ENCODE measurements at regions not wholly inside any gene's neighbourhood (a gene's known extent, or its start where the extent isn't known, plus 50 kb on each side); places are given as distances from the start of the nearest gene placed in this dataset.
A peak's percentile ranks its signal among the peaks of the same experiment; 100 is the strongest.

DNA sequence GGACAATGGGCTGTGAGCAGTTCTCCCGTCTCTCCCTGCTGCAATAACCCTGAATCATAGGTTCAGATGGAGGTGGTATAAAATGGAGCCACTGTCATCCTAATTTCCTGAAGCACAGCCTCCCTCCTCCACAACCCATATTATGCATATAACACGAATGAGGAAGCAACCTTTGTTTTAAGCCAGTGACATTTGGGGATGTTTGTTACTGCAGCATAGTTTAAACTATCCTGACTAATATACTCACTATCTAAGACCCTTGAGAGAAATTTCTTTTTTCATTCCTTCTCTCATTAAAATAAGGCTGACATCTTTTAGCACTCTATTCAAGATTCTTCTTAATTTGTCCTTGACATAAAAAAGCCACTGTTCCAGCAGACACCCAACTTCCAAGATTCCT is 413.4 kb downstream of the SOX9 start:
- H3K4me1 ChIP-seq (ENCODE audit: insufficient read depth, low read length) = peaks cover 9% of the 10 kb centered on the region
- H3K36me3 ChIP-seq (ENCODE audit: insufficient read depth, low read length) = no peaks in the 10 kb centered on the region
- H3K27me3 ChIP-seq (ENCODE audit: insufficient read depth, low read length) = no peaks in the 10 kb centered on the region
- H3K4me3 ChIP-seq (ENCODE audit: low read length) = no peak overlapping the region
- no peak overlapping the region for H3K9ac ChIP-seq (ENCODE audit: low read depth, low read length)
- WGBS = 89% methylated on average over 2 of the region's 2 CpGs
- H3K27ac ChIP-seq (ENCODE audit: low read depth, low read length) = no peak overlapping the region
- 0 out of 2 replicates have a peak, but pooled peaks cover 4% of the 10 kb centered on the region for H3K9me3 ChIP-seq (ENCODE audit: insufficient read depth, low read depth, low read length)

DNA sequence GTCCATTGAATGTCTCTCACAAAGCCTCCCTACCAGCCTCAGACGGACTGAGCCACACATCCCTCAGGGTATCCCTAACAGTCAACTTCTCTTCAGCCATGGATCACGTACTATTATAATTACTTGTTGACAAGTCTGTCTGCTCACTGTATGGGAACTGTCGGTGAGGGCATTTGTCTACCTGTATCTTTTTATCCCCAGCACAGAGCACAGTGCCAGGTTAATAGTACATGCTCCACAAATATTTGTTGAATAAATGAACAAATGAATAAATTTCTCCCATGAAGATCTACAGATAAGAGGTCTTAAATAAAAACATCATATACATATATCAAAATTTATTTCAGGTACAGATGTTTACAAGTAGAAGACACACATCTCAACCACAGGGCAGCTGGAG is 414.0 kb downstream of the SOX9 start:
- no peaks in the 10 kb centered on the region for H3K27me3 ChIP-seq (ENCODE audit: insufficient read depth, low read length)
- H3K9me3 ChIP-seq (ENCODE audit: insufficient read depth, low read depth, low read length) = 0 out of 2 replicates have a peak, but pooled peaks cover 4% of the 10 kb centered on the region
- H3K9ac ChIP-seq (ENCODE audit: low read depth, low read length) = no peak overlapping the region
- H3K36me3 ChIP-seq (ENCODE audit: insufficient read depth, low read length) = no peaks in the 10 kb centered on the region
- WGBS = 95% methylated on average over 3 of the region's 3 CpGs
- no peak overlapping the region for H3K4me3 ChIP-seq (ENCODE audit: low read length)
- peaks cover 14% of the 10 kb centered on the region for H3K4me1 ChIP-seq (ENCODE audit: insufficient read depth, low read length)
- no peak overlapping the region for H3K27ac ChIP-seq (ENCODE audit: low read depth, low read length)

DNA sequence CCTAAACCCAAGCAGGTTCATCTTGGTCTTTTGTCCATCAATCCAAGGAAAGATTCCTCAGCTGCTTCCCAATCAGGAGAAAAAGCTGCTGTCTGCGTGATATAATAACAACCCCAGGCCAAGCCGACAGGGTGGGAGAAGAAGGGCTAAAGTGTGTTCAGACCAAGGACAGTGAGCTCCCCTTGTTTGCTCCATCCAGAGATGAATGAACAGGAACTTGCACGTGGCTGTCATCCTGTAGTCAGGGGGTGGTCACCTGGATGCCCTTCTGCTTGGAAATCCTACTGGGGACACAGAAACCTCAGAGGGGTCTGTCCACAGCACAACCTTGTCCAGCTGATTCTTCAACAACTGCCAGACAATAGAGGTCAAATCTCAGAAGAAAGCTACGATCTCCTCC is 414.5 kb downstream of the SOX9 start:
- 0 out of 2 replicates have a peak, but pooled peaks cover 4% of the 10 kb centered on the region for H3K9me3 ChIP-seq (ENCODE audit: insufficient read depth, low read depth, low read length)
- WGBS = 85% methylated on average over 4 of the region's 4 CpGs

DNA sequence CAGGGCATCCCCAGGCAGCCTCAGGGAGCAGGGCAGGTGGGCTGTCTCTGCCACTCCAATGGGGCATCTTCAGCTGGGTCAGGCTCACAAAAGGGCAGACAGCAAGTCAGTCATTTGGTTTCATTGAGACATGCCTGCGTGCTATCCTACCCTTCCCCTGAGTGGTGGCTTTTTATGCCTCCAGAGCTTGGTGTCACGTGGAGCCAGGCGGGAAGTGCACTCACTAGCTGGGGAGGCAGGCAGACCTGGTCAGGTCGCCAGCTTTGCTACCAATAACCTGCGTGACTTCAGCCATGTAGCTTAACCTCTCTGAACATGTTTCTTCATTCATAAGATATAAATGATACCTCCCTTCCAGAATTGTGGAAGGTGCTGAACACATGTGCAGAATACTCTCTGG is 415.0 kb downstream of the SOX9 start:
- peaks cover 17% of the 10 kb centered on the region for H3K4me1 ChIP-seq (ENCODE audit: insufficient read depth, low read length)
- no peak overlapping the region for H3K9ac ChIP-seq (ENCODE audit: low read depth, low read length)
- no peak overlapping the region for H3K4me3 ChIP-seq (ENCODE audit: low read length)
- H3K27ac ChIP-seq (ENCODE audit: low read depth, low read length) = no peak overlapping the region
- H3K9me3 ChIP-seq (ENCODE audit: insufficient read depth, low read depth, low read length) = 0 out of 2 replicates have a peak, but pooled peaks cover 4% of the 10 kb centered on the region
- no peaks in the 10 kb centered on the region for H3K36me3 ChIP-seq (ENCODE audit: insufficient read depth, low read length)
- WGBS = 86% methylated on average over 5 of the region's 5 CpGs
- no peaks in the 10 kb centered on the region for H3K27me3 ChIP-seq (ENCODE audit: insufficient read depth, low read length)

More for the DNA sequence above, 414.5 kb downstream of the SOX9 start:
- Histone ChIP-seq H3K36me3 (ENCODE audit: insufficient read depth, low read length) (no peaks in the 10 kb centered on the region), H3K9ac (ENCODE audit: low read depth, low read length) (no peak overlapping the region), H3K27me3 (ENCODE audit: insufficient read depth, low read length) (no peaks in the 10 kb centered on the region), H3K27ac (ENCODE audit: low read depth, low read length) (no peak overlapping the region), H3K4me1 (ENCODE audit: insufficient read depth, low read length) (peaks cover 17% of the 10 kb centered on the region), H3K4me3 (ENCODE audit: low read length) (no peak overlapping the region)

DNA sequence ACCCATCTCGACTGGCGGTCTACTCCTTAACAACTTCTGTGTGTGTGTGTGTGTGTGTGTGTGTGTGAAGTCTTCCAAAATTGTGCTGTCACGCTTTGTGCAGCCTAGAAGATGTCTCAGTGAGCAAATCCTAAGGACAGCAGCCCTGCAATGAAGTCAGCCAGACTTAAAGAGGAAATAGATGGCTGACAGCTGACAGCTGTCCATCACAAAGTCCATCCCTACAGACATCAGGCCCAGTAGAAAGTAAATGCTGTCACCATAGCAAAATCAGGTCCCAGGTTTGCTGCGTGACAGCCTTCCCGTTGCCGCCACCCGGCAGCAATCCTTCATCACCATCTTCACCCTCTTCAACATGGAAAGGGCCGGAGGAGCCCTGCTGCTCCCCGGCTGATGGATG is 416.0 kb downstream of the SOX9 start:
- H3K9me3 ChIP-seq (ENCODE audit: insufficient read depth, low read depth, low read length) = 0 out of 2 replicates have a peak, but pooled peaks cover 4% of the 10 kb centered on the region
- H3K9ac ChIP-seq (ENCODE audit: low read depth, low read length) = no peak overlapping the region
- H3K27me3 ChIP-seq (ENCODE audit: insufficient read depth, low read length) = no peaks in the 10 kb centered on the region
- H3K36me3 ChIP-seq (ENCODE audit: insufficient read depth, low read length) = no peaks in the 10 kb centered on the region
- 91% methylated on average over 9 of the region's 9 CpGs for WGBS
- no peak overlapping the region for H3K4me3 ChIP-seq (ENCODE audit: low read length)
- H3K4me1 ChIP-seq (ENCODE audit: insufficient read depth, low read length) = peaks cover 17% of the 10 kb centered on the region
- no peak overlapping the region for H3K27ac ChIP-seq (ENCODE audit: low read depth, low read length)

DNA sequence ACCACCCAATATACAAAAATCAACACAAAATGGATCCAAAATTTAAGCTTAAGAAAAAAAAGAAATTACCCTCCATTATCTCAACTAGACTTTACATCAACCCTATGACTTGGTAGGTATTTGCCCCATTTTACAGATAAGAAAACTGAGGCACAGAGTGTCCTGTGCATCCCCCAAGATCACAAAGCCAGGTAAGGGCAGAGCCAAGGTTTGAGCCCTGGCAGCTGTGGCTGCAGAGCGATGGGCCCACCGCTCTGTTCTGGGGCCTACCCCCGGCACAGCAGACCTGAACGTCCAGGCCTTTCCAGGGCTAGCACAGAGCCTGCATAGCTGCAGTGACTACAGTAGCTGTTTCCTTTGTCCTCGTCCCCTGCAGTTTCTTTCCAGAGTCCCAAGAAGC is 417.6 kb downstream of the SOX9 start:
- 0 out of 2 replicates have a peak, but pooled peaks cover 4% of the 10 kb centered on the region for H3K9me3 ChIP-seq (ENCODE audit: insufficient read depth, low read depth, low read length)
- peaks cover 17% of the 10 kb centered on the region for H3K4me1 ChIP-seq (ENCODE audit: insufficient read depth, low read length)
- no peak overlapping the region for H3K4me3 ChIP-seq (ENCODE audit: low read length)
- no peaks in the 10 kb centered on the region for H3K27me3 ChIP-seq (ENCODE audit: insufficient read depth, low read length)
- 88% methylated on average over 5 of the region's 5 CpGs for WGBS
- H3K9ac ChIP-seq (ENCODE audit: low read depth, low read length) = no peak overlapping the region; the same call in 1 of the 2 replicates
- no peak overlapping the region for H3K27ac ChIP-seq (ENCODE audit: low read depth, low read length)
- H3K36me3 ChIP-seq (ENCODE audit: insufficient read depth, low read length) = no peaks in the 10 kb centered on the region

DNA sequence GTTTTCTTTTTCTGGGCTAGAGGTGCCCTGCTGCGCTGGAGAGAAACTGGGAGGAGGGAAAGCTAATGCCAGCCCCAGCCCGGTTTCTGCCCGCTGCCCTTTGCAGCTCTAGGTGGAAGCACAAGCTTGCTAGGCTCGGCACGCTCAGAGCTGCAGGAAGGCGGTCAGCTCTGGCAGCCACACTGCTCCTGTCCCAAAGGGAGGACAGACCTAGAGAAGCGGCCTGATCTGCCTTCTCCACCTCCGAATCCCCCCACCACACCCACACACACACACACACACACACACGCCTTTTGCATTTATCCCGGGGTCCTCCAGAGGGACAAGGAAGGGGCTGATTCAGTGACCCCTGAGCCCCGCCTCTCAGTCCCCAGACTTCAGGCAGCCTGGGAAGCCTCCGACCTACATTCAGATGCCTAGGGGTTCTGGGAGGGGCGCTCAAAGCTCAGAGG is 418.1 kb downstream of the SOX9 start:
- no peaks in the 10 kb centered on the region for H3K27me3 ChIP-seq (ENCODE audit: insufficient read depth, low read length)
- H3K36me3 ChIP-seq (ENCODE audit: insufficient read depth, low read length) = no peaks in the 10 kb centered on the region
- 54% methylated on average over 13 of the region's 13 CpGs for WGBS
- H3K4me3 ChIP-seq (ENCODE audit: low read length) = no peak overlapping the region
- H3K27ac ChIP-seq (ENCODE audit: low read depth, low read length) = no peak overlapping the region
- 0 out of 2 replicates have a peak, but pooled peaks cover 4% of the 10 kb centered on the region for H3K9me3 ChIP-seq (ENCODE audit: insufficient read depth, low read depth, low read length)
- no peak overlapping the region; the same call in 1 of the 2 replicates for H3K9ac ChIP-seq (ENCODE audit: low read depth, low read length)
- H3K4me1 ChIP-seq (ENCODE audit: insufficient read depth, low read length) = peaks cover 17% of the 10 kb centered on the region

DNA sequence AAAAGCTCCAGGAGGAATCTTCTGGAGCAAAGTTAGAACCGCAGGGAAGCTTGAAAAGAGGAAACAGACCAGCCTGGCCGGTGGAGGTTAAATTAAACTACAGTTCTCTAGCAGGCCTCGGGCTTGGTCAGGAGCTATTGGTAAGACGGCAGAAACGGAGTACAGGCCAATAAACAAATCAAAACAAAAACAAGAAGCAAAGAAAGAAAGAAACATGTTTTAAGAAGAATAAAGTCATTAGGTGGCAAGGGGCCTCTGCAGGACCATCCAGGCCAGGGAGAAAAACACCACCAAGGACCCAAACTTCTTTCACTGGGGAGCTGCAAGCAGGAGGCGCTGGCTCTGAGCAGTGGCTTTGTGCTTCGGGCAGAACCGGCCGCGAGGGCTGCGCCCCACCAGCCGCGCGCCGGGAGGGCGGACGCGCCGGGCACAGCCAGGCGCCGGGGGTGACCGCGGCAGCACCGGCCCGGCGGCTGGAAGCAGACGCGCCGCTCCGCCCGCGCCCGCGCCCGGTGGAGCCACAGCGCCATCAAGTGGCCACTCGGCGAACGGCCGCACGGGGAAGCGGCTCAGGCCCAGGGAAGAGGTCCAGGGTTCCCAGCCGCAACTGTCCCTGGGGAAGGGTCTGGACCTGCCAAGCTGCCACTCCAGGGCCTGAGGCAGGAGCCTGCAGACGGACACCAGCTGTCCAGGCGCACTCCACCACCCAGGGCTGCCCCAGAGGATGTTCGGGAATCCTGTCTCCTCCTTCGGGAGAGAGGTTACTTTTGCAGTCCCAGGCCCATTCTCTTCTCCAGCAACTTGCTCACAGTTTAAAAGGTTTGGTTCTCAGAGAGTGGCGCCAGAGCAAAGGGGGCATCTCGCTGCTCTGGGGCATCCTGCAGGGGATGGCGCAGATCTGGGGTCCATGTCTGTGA is 419.4 kb downstream of the SOX9 start:
- WGBS = 11% methylated on average over 47 of the region's 50 CpGs
- no peak overlapping the region for H3K27ac ChIP-seq (ENCODE audit: low read depth, low read length)
- no peaks in the 10 kb centered on the region for H3K27me3 ChIP-seq (ENCODE audit: insufficient read depth, low read length)
- H3K4me3 ChIP-seq (ENCODE audit: low read length) = peak overlapping the region; percentile 33
- H3K9me3 ChIP-seq (ENCODE audit: insufficient read depth, low read depth, low read length) = no peaks in the 10 kb centered on the region
- peaks cover 17% of the 10 kb centered on the region for H3K4me1 ChIP-seq (ENCODE audit: insufficient read depth, low read length)
- peak overlapping the region; percentile 11; the same call in 1 of the 2 replicates for H3K9ac ChIP-seq (ENCODE audit: low read depth, low read length)
- H3K36me3 ChIP-seq (ENCODE audit: insufficient read depth, low read length) = no peaks in the 10 kb centered on the region

DNA sequence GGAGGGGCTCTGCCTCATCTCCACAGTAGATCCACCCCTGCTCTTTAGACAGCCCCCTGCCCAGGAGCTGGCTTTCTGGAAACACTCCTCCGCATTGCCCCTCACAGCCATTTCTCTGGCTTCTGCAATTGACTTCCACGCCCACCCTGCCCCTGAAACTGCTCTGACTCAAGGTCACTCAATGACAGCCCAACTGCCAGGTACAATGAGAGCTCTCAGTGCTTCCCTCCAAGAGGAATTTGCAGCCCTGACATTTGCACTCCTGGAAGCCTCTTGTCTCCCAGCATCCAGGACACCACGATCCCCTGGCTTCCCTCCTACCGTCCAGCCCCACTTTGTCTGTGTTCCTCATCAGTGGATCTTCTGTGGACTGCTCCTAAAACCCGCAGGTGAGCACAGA is 421.5 kb downstream of the SOX9 start:
- Histone ChIP-seq H3K36me3 (ENCODE audit: insufficient read depth, low read length) (no peaks in the 10 kb centered on the region), H3K27me3 (ENCODE audit: insufficient read depth, low read length) (no peaks in the 10 kb centered on the region), H3K27ac (ENCODE audit: low read depth, low read length) (no peak overlapping the region), H3K4me1 (ENCODE audit: insufficient read depth, low read length) (peaks cover 17% of the 10 kb centered on the region), H3K9ac (ENCODE audit: low read depth, low read length) (no peak overlapping the region), H3K4me3 (ENCODE audit: low read length) (no peak overlapping the region), H3K9me3 (ENCODE audit: insufficient read depth, low read depth, low read length) (no peaks in the 10 kb centered on the region)
- WGBS = 89% methylated on average over 5 of the region's 5 CpGs

DNA sequence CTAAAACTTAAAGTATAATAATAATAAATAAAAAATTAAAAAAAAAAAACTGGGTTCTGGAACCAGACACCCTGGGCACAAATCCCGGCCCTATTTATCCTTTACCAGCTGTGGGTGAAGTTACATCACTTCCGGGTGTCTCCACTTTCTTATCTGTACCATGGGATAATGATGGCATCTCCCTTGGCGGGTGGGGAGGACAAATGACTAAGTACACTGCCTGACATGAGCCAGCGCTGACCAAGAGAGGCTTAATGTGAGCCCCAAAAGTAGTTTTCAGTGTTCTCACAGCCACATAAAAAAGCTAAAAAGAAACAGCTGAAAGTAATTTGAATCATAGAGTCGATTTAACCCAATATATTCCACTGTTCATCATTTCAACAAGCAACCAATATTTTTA is 424.9 kb downstream of the SOX9 start:
- Histone ChIP-seq H3K27me3 (ENCODE audit: insufficient read depth, low read length) (no peaks in the 10 kb centered on the region), H3K4me1 (ENCODE audit: insufficient read depth, low read length) (no peaks in the 10 kb centered on the region), H3K9ac (ENCODE audit: low read depth, low read length) (no peak overlapping the region), H3K27ac (ENCODE audit: low read depth, low read length) (no peak overlapping the region), H3K9me3 (ENCODE audit: insufficient read depth, low read depth, low read length) (no peaks in the 10 kb centered on the region), H3K4me3 (ENCODE audit: low read length) (no peak overlapping the region), H3K36me3 (ENCODE audit: insufficient read depth, low read length) (no peaks in the 10 kb centered on the region)
- 98% methylated on average over 5 of the region's 5 CpGs for WGBS

DNA sequence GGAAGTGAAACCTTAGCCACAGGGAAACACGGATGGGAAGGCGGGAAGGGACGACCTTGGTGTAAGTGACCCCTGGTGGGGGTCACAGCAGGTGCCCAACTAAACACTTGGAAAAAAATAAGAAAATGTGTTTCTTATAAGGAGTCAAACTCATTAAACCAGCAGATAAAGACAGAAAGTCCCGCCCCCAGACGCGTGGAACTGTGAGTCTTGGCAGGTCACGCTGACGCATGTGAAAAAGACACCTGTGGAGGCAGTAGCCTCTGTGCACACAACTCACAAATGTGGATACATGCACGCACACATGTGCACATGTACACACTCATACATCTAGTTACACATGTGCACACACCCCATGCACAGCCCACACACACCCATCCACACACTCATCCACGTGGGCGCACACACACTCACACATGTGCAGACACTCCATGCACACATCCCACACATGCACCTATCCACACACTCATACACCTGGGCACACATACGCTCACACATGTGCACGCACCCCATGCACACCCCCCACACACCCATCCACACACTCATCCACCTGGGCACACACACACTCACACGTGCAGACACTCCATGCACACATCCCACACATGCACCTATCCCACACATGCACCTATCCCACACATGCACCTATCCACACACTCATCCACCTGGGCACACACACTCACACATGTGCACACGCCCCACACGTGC is 432.4 kb downstream of the SOX9 start:
- Histone ChIP-seq H3K4me1 (ENCODE audit: insufficient read depth, low read length) (no peaks in the 10 kb centered on the region), H3K9ac (ENCODE audit: low read depth, low read length) (no peak overlapping the region), H3K4me3 (ENCODE audit: low read length) (no peak overlapping the region), H3K27ac (ENCODE audit: low read depth, low read length) (no peak overlapping the region), H3K36me3 (ENCODE audit: insufficient read depth, low read length) (no peaks in the 10 kb centered on the region), H3K27me3 (ENCODE audit: insufficient read depth, low read length) (no peaks in the 10 kb centered on the region), H3K9me3 (ENCODE audit: insufficient read depth, low read depth, low read length) (no peaks in the 10 kb centered on the region)
- WGBS = 94% methylated on average over 16 of the region's 16 CpGs

All from HUES64 (cell line).